Mammary epithelial cell (primary cell): ENCODE measurements at regions not wholly inside any gene's neighbourhood (a gene's known extent, or its start where the extent isn't known, plus 50 kb on each side); places are given as distances from the start of the nearest gene placed in this dataset.

Experiments used
- EZH2 ChIP-seq: IDR thresholded peaks from 2 replicates; pipeline ENCODE4 v1.6.1; 2012; ENCODE audit warnings: low read length, inconsistent platforms, borderline replicate concordance
- TF ChIP-seq, protein P1 (sequence below), 2 donors: IDR thresholded peaks in 1 of 2; conservative IDR thresholded peaks in 1 of 2; 2 replicates each; pipeline ENCODE4 v1.5.1; 2011 to 2012; ENCODE audit warnings: inconsistent platforms in 2 of 2, low read length in 2 of 2, mild to moderate bottlenecking in 2 of 2, control low read depth in 1 of 2, low read depth in 1 of 2; ENCODE audit not compliant: insufficient read depth in 1 of 2; ENCODE audit errors: extremely low read depth in 1 of 2

DNA sequence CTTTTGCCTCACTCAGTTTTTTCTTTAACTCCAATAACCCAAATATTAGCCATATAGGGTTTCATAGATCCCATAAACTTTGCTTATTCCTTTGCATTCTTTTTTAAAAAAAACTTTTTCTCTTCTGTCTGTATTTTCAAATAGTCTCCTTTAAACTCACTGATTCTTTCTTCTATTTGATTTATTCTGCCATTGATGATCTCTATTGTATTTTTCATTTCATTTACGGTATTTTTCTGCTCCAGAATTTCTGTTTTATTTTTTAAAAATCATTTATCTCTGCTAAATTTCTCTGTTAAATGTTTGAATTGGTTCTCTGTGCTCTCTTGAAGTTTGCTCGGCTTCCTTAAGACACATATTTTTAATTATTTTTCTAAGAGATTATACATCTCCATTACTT lies 573.3 kb upstream of the MAN1A1 start:
- TF ChIP-seq, protein P1, sequence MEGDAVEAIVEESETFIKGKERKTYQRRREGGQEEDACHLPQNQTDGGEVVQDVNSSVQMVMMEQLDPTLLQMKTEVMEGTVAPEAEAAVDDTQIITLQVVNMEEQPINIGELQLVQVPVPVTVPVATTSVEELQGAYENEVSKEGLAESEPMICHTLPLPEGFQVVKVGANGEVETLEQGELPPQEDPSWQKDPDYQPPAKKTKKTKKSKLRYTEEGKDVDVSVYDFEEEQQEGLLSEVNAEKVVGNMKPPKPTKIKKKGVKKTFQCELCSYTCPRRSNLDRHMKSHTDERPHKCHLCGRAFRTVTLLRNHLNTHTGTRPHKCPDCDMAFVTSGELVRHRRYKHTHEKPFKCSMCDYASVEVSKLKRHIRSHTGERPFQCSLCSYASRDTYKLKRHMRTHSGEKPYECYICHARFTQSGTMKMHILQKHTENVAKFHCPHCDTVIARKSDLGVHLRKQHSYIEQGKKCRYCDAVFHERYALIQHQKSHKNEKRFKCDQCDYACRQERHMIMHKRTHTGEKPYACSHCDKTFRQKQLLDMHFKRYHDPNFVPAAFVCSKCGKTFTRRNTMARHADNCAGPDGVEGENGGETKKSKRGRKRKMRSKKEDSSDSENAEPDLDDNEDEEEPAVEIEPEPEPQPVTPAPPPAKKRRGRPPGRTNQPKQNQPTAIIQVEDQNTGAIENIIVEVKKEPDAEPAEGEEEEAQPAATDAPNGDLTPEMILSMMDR (conservative IDR thresholded peaks at IDR 0.05 in 1 of 2, IDR thresholded peaks at IDR 0.05 in 1 of 2; ENCODE audit: extremely low read depth in 1 of 2, insufficient read depth in 1 of 2, low read depth in 1 of 2, low read length in 2 of 2): no peak
- no peak for TF ChIP-seq EZH2
